GM19025 (cell line): ENCODE measurements at regions not wholly inside any gene's neighbourhood (a gene's known extent, or its start where the extent isn't known, plus 50 kb on each side); places are given as distances from the start of the nearest gene placed in this dataset.

Experiments used
- ATAC-seq: cut with Tn5 transposase; IDR thresholded peaks from one replicate; pipeline ENCODE4 v1.9.1; 2021; ENCODE audit warnings: mild to moderate bottlenecking, low read depth, moderate library complexity; ENCODE audit not compliant: unreplicated experiment

GRCh38 chr14:101022916-101023435 is 119.5 kb upstream of the RTL1 start:
- no peak for ATAC-seq

- no peak for ATAC-seq
Observed at GRCh38 chr14:101024686-101025085, 121.2 kb upstream of the RTL1 start.

GRCh38 chr14:101025131-101025530 is 121.6 kb upstream of the RTL1 start:
- ATAC-seq, result no peak

- ATAC-seq, result no peak
Observed at GRCh38 chr14:101025696-101026095, 122.2 kb upstream of the RTL1 start.

- no peak for ATAC-seq
Observed at GRCh38 chr14:101026341-101026740, 122.8 kb upstream of the RTL1 start.

GRCh38 chr14:101027291-101027690 is 123.8 kb upstream of the RTL1 start:
- no peak for ATAC-seq

GRCh38 chr14:101027966-101028365 is 124.4 kb upstream of the RTL1 start:
- no peak for ATAC-seq

GRCh38 chr14:101028971-101029667 is 125.6 kb upstream of the RTL1 start:
- ATAC-seq, result no peak

- no peak for ATAC-seq
Observed at GRCh38 chr14:101029668-101030290, 126.3 kb upstream of the RTL1 start.

- ATAC-seq, result no peak
Observed at GRCh38 chr14:101030586-101030985, 127.1 kb upstream of the RTL1 start.

GRCh38 chr14:101031186-101031585 is 127.7 kb upstream of the RTL1 start:
- ATAC-seq, result no peak

GRCh38 chr14:101031721-101032120 is 128.2 kb upstream of the RTL1 start:
- ATAC-seq, result no peak

GRCh38 chr14:101032433-101032832 is 128.9 kb upstream of the RTL1 start:
- no peak for ATAC-seq

- ATAC-seq, result no peak
Observed at GRCh38 chr14:101033006-101033405, 129.5 kb upstream of the RTL1 start.

- ATAC-seq, result no peak
Observed at GRCh38 chr14:101033446-101034165, 130.1 kb upstream of the RTL1 start.

- ATAC-seq, result no peak
Observed at GRCh38 chr14:101034986-101035385, 131.5 kb upstream of the RTL1 start.

GRCh38 chr14:101035466-101036225 is 132.1 kb upstream of the RTL1 start:
- ATAC-seq, result no peak

GRCh38 chr14:101037021-101037817 is 133.7 kb upstream of the RTL1 start:
- no peak for ATAC-seq

GRCh38 chr14:101039031-101039754 is 135.7 kb upstream of the RTL1 start:
- ATAC-seq, result no peak
